Parathyroid adenoma (tissue), 2 donors: ENCODE measurements at regions not wholly inside any gene's neighbourhood (a gene's known extent, or its start where the extent isn't known, plus 50 kb on each side); places are given as distances from the start of the nearest gene placed in this dataset.

Experiments used
- H2AFZ ChIP-seq: fragments of 300-600 bp; sonication (generic); one replicate; pipeline ENCODE4 v1.7.0; 2017; ENCODE audit warnings: antibody characterized with exemption, mild to moderate bottlenecking
- H3K27ac ChIP-seq: fragments of 300-600 bp; sonication (generic); one replicate; pipeline ENCODE4 v1.7.0; 2017
- H3K27me3 ChIP-seq: fragments of 300-600 bp; sonication (generic); one replicate; pipeline ENCODE4 v1.7.0; 2017; ENCODE audit warnings: low read length; ENCODE audit not compliant: control insufficient read depth, insufficient read depth
- H3K36me3 ChIP-seq: fragments of 300-600 bp; sonication (generic); one replicate; pipeline ENCODE4 v1.7.0; 2017; ENCODE audit warnings: low read length; ENCODE audit not compliant: control insufficient read depth, insufficient read depth
- H3K4me1 ChIP-seq: fragments of 300-600 bp; sonication (generic); one replicate; pipeline ENCODE4 v1.7.0; 2017; ENCODE audit warnings: control low read depth
- H3K4me2 ChIP-seq: fragments of 300-600 bp; sonication (generic); one replicate; pipeline ENCODE4 v1.7.0; 2017; ENCODE audit warnings: low read length
- H3K4me3 ChIP-seq: fragments of 300-600 bp; sonication (generic); one replicate; pipeline ENCODE4 v1.7.0; 2017; ENCODE audit warnings: low read depth, low read length
- H3K79me2 ChIP-seq: fragments of 300-600 bp; sonication (generic); one replicate; pipeline ENCODE4 v1.7.0; 2017; ENCODE audit warnings: control low read depth
- H3K9ac ChIP-seq: fragments of 300-600 bp; sonication (generic); one replicate; pipeline ENCODE4 v1.7.0; 2017; ENCODE audit warnings: mild to moderate bottlenecking
- H3K9me3 ChIP-seq: fragments of 300-600 bp; sonication (generic); one replicate; pipeline ENCODE4 v1.7.0; 2017; ENCODE audit warnings: low read length; ENCODE audit not compliant: control insufficient read depth
- TF ChIP-seq, protein P1 (sequence below): fragments of 300-600 bp; sonication (generic); IDR thresholded peaks from one replicate; pipeline ENCODE4 v1.7.0; 2017; ENCODE audit warnings: antibody characterized with exemption, mild to moderate bottlenecking
- donor health status: primary hyperparathyroidism.

- Histone ChIP-seq H3K27me3 (no peaks in the 10 kb centered on the region), H3K27ac (peak overlapping the region; percentile 96), H3K4me3 (no peak overlapping the region), H3K4me2 (peak overlapping the region; percentile 47), H3K9me3 (no peaks in the 10 kb centered on the region), H3K79me2 (peaks cover 11% of the 10 kb centered on the region), H3K9ac (no peak overlapping the region), H3K36me3 (no peaks in the 10 kb centered on the region), H3K4me1 (peaks cover 21% of the 10 kb centered on the region), H2AFZ (no peak overlapping the region)
- TF ChIP-seq, protein P1, sequence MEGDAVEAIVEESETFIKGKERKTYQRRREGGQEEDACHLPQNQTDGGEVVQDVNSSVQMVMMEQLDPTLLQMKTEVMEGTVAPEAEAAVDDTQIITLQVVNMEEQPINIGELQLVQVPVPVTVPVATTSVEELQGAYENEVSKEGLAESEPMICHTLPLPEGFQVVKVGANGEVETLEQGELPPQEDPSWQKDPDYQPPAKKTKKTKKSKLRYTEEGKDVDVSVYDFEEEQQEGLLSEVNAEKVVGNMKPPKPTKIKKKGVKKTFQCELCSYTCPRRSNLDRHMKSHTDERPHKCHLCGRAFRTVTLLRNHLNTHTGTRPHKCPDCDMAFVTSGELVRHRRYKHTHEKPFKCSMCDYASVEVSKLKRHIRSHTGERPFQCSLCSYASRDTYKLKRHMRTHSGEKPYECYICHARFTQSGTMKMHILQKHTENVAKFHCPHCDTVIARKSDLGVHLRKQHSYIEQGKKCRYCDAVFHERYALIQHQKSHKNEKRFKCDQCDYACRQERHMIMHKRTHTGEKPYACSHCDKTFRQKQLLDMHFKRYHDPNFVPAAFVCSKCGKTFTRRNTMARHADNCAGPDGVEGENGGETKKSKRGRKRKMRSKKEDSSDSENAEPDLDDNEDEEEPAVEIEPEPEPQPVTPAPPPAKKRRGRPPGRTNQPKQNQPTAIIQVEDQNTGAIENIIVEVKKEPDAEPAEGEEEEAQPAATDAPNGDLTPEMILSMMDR: no peak
Observed at GRCh38 chr1:8095584-8095983, 69.5 kb upstream of the ERRFI1 start.

GRCh38 chr1:8094481-8095241 lies 68.6 kb upstream of the ERRFI1 start:
- Histone ChIP-seq H3K27ac (peak overlapping the region; percentile 96), H3K36me3 (no peaks in the 10 kb centered on the region), H3K9ac (no peak overlapping the region), H3K79me2 (peaks cover 13% of the 10 kb centered on the region), H3K9me3 (no peaks in the 10 kb centered on the region), H3K4me3 (no peak overlapping the region), H3K4me2 (no peak overlapping the region), H2AFZ (no peak overlapping the region), H3K4me1 (peaks cover 25% of the 10 kb centered on the region), H3K27me3 (no peaks in the 10 kb centered on the region)
- TF ChIP-seq, protein P1: no peak

DNA sequence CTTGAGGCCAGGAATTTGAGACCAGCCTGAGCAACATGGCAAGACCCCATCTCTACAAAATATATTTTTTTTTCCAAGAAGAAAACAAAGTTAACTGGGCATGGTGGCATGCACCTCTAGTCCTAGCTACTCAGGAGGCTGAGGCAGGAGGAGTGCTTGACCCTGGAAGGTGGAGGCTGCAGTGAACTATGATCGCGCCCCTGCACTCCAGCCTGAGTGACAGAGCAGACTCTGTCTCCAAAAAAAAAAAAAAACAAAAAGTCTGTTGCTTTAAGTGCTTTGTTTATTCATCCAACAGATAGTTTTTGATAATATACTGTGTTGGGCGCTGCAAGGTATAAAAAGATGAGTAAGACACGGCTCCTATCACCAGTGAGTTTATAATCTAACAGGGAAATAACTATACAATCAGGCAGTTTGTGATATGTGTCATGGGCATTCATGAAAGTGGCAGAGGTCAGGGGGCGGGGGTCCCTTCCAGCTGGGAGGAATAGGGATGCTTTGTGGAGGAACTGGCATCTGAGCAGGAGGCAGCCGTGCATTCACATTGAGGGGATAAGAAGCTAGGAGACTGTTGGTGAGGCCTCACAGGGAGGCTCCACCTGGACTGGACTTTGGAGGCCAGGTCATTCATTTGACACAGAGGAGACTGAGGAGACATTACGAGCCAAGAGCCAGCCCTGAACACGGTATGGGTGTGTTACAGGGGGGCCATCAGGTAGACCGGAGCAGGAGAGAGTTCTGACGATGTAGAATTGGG lies 67.3 kb upstream of the ERRFI1 start:
- H3K4me2 ChIP-seq: no peak overlapping the region
- H3K9me3 ChIP-seq: no peaks in the 10 kb centered on the region
- H3K4me3 ChIP-seq: no peak overlapping the region
- no peak overlapping the region for H2AFZ ChIP-seq
- peaks cover 25% of the 10 kb centered on the region for H3K4me1 ChIP-seq
- TF ChIP-seq, protein P1: no peak
- no peak overlapping the region for H3K9ac ChIP-seq
- H3K36me3 ChIP-seq: no peaks in the 10 kb centered on the region
- H3K27me3 ChIP-seq: no peaks in the 10 kb centered on the region
- H3K27ac ChIP-seq: peak overlapping the region; percentile 20
- peaks cover 13% of the 10 kb centered on the region for H3K79me2 ChIP-seq

- peaks cover 22% of the 10 kb centered on the region for H3K4me1 ChIP-seq
Observed at GRCh38 chr1:8092657-8093056, 66.5 kb upstream of the ERRFI1 start.

More at GRCh38 chr1:8092657-8093056, 66.5 kb upstream of the ERRFI1 start:
- no peaks in the 10 kb centered on the region for H3K9me3 ChIP-seq
- peaks cover 13% of the 10 kb centered on the region for H3K79me2 ChIP-seq
- H3K9ac ChIP-seq: no peak overlapping the region
- no peaks in the 10 kb centered on the region for H3K27me3 ChIP-seq
- no peak overlapping the region for H3K4me2 ChIP-seq
- TF ChIP-seq, protein P1: no peak
- H2AFZ ChIP-seq: no peak overlapping the region
- no peaks in the 10 kb centered on the region for H3K36me3 ChIP-seq
- H3K4me3 ChIP-seq: no peak overlapping the region
- H3K27ac ChIP-seq: no peak overlapping the region
